ENCODE measurements at regions not wholly inside any gene's neighbourhood (a gene's known extent, or its start where the extent isn't known, plus 50 kb on each side); places are given as distances from the start of the nearest gene placed in this dataset.

- Mint-ChIP-seq H3K27me3 (ENCODE audit: unreplicated experiment) (peaks cover 2% of the 10 kb centered on the region), H3K27ac (ENCODE audit: unreplicated experiment) (no peak overlapping the region), H3K9me3 (ENCODE audit: unreplicated experiment) (no peaks in the 10 kb centered on the region), H3K4me3 (ENCODE audit: unreplicated experiment) (no peak overlapping the region), H3K4me1 (ENCODE audit: low read depth, unreplicated experiment) (no peaks in the 10 kb centered on the region), H3K36me3 (ENCODE audit: unreplicated experiment) (no peaks in the 10 kb centered on the region)
- DNase-seq: no peak
- TF ChIP-seq CTCF (IDR thresholded peaks at IDR 0.05; ENCODE audit: partially characterized antibody, unreplicated experiment): no peak
Observed at GRCh38 chr10:8633909-8634308, 579.4 kb downstream of the GATA3 start.

- Mint-ChIP-seq H3K27ac (ENCODE audit: unreplicated experiment) (no peak overlapping the region), H3K9me3 (ENCODE audit: unreplicated experiment) (peaks cover 3% of the 10 kb centered on the region), H3K4me1 (ENCODE audit: low read depth, unreplicated experiment) (no peaks in the 10 kb centered on the region), H3K4me3 (ENCODE audit: unreplicated experiment) (no peak overlapping the region), H3K27me3 (ENCODE audit: unreplicated experiment) (no peaks in the 10 kb centered on the region), H3K36me3 (ENCODE audit: unreplicated experiment) (no peaks in the 10 kb centered on the region)
- no peak for TF ChIP-seq CTCF (IDR thresholded peaks at IDR 0.05; ENCODE audit: partially characterized antibody, unreplicated experiment)
- no peak for DNase-seq
Observed at GRCh38 chr10:8636371-8636770, 581.9 kb downstream of the GATA3 start.

- H3K9me3 Mint-ChIP-seq (ENCODE audit: unreplicated experiment): peaks cover 3% of the 10 kb centered on the region
- H3K27ac Mint-ChIP-seq (ENCODE audit: unreplicated experiment): no peak overlapping the region
- DNase-seq: no peak
- H3K27me3 Mint-ChIP-seq (ENCODE audit: unreplicated experiment): no peaks in the 10 kb centered on the region
- peaks cover 7% of the 10 kb centered on the region for H3K36me3 Mint-ChIP-seq (ENCODE audit: unreplicated experiment)
- no peak overlapping the region for H3K4me3 Mint-ChIP-seq (ENCODE audit: unreplicated experiment)
- no peak for TF ChIP-seq CTCF (IDR thresholded peaks at IDR 0.05; ENCODE audit: partially characterized antibody, unreplicated experiment)
- H3K4me1 Mint-ChIP-seq (ENCODE audit: low read depth, unreplicated experiment): no peaks in the 10 kb centered on the region
Observed at GRCh38 chr10:8637640-8638039, 583.2 kb downstream of the GATA3 start.

GRCh38 chr10:8638088-8638672, 583.7 kb downstream of the GATA3 start:
- no peak for TF ChIP-seq CTCF (IDR thresholded peaks at IDR 0.05; ENCODE audit: partially characterized antibody, unreplicated experiment)
- Mint-ChIP-seq H3K36me3 (ENCODE audit: unreplicated experiment) (peaks cover 10% of the 10 kb centered on the region), H3K4me1 (ENCODE audit: low read depth, unreplicated experiment) (no peaks in the 10 kb centered on the region), H3K27me3 (ENCODE audit: unreplicated experiment) (no peaks in the 10 kb centered on the region), H3K4me3 (ENCODE audit: unreplicated experiment) (no peak overlapping the region), H3K27ac (ENCODE audit: unreplicated experiment) (no peak overlapping the region), H3K9me3 (ENCODE audit: unreplicated experiment) (peaks cover 3% of the 10 kb centered on the region)
- no peak for DNase-seq

- H3K36me3 Mint-ChIP-seq (ENCODE audit: unreplicated experiment): peaks cover 12% of the 10 kb centered on the region
- no peaks in the 10 kb centered on the region for H3K27me3 Mint-ChIP-seq (ENCODE audit: unreplicated experiment)
- peaks cover 3% of the 10 kb centered on the region for H3K9me3 Mint-ChIP-seq (ENCODE audit: unreplicated experiment)
- H3K4me1 Mint-ChIP-seq (ENCODE audit: low read depth, unreplicated experiment): no peaks in the 10 kb centered on the region
- no peak overlapping the region for H3K27ac Mint-ChIP-seq (ENCODE audit: unreplicated experiment)
- no peak for DNase-seq
- no peak for TF ChIP-seq CTCF (IDR thresholded peaks at IDR 0.05; ENCODE audit: partially characterized antibody, unreplicated experiment)
- H3K4me3 Mint-ChIP-seq (ENCODE audit: unreplicated experiment): no peak overlapping the region
Observed at GRCh38 chr10:8639486-8640185, 585.1 kb downstream of the GATA3 start.
